ENCODE measurements at regions not wholly inside any gene's neighbourhood (a gene's known extent, or its start where the extent isn't known, plus 50 kb on each side); places are given as distances from the start of the nearest gene placed in this dataset.

DNA sequence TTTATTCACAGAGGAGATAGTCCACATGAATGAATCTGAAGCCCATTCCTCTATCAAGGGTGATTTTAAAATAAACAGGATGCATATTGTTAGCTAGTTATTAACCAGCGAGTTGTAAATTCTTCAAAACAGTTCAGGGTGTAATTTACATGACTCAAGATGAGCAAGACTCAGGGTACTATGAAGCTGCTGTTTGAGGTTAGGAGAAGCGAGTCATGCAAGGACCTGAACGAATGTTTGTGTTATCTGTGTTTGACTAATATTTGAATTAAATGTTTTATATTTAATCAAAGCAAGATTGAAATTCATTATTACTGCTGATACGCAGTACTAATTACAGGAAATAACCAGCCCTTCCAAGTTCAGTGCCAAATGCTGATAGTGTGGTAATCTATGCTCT, 191.1 kb downstream of the SAMD5 start:
- Histone ChIP-seq H4K20me1 (ENCODE audit: insufficient read depth, low read length) (no peaks in the 10 kb centered on the region), H3K9ac (ENCODE audit: insufficient read depth, low read length, poor library complexity, severe bottlenecking) (no peak overlapping the region), H3K27me3 (ENCODE audit: control insufficient read depth in 2 of 2, insufficient read depth in 2 of 2, low read length in 2 of 2) (no peaks in the 10 kb centered on the region), H2AFZ (ENCODE audit: insufficient read depth, low read depth, low read length, poor library complexity, severe bottlenecking) (no peak overlapping the region), H3K36me3 (replicated peaks in 1 of 2; ENCODE audit: control insufficient read depth in 1 of 2, insufficient read depth in 2 of 2, low read length in 2 of 2) (no peaks in the 10 kb centered on the region), H3K27ac (ENCODE audit: low read depth in 1 of 2, low read length in 2 of 2) (no peak overlapping the region), H3K79me2 (ENCODE audit: insufficient read depth, low read length) (no peaks in the 10 kb centered on the region), H3K4me3 (replicated peaks in 1 of 3; ENCODE audit: low read depth in 2 of 3, low read length in 3 of 3) (no peak overlapping the region), H3K4me2 (replicated peaks; ENCODE audit: extremely low read depth, low read length, poor library complexity, severe bottlenecking) (no peak overlapping the region), H3K4me1 (ENCODE audit: control insufficient read depth in 1 of 2, insufficient read depth in 2 of 2, low read length in 2 of 2) (no peaks in the 10 kb centered on the region), H3K9me3 (replicated peaks in 1 of 2; ENCODE audit: control insufficient read depth in 1 of 2, insufficient read depth in 1 of 2, low read length in 2 of 2) (no peaks in the 10 kb centered on the region)
- no peaks in the 10 kb centered on the region for H3K4me1 Mint-ChIP-seq
- no peak overlapping the region for H3K4me3 Mint-ChIP-seq
- intact Hi-C loops (cut with micrococcal nuclease) = no loop called here
- H3K9me3 Mint-ChIP-seq = peaks cover 0 to 7% (median 0%) of the 10 kb centered on the region in 7 donors
- TF ChIP-seq CTCF (IDR thresholded peaks at IDR 0.05) = no peak
- no peak overlapping the region for H3K27ac Mint-ChIP-seq
- H3K27me3 Mint-ChIP-seq (ENCODE audit: low read depth in 3 of 3) = peaks cover 0 to 5% (median 0%) of the 10 kb centered on the region in 3 donors
- WGBS (ENCODE audit: insufficient coverage) = 78% methylated on average over 1 of the region's 4 CpGs
- H3K36me3 Mint-ChIP-seq = no peaks in the 10 kb centered on the region
- no peak for DNase-seq

DNA sequence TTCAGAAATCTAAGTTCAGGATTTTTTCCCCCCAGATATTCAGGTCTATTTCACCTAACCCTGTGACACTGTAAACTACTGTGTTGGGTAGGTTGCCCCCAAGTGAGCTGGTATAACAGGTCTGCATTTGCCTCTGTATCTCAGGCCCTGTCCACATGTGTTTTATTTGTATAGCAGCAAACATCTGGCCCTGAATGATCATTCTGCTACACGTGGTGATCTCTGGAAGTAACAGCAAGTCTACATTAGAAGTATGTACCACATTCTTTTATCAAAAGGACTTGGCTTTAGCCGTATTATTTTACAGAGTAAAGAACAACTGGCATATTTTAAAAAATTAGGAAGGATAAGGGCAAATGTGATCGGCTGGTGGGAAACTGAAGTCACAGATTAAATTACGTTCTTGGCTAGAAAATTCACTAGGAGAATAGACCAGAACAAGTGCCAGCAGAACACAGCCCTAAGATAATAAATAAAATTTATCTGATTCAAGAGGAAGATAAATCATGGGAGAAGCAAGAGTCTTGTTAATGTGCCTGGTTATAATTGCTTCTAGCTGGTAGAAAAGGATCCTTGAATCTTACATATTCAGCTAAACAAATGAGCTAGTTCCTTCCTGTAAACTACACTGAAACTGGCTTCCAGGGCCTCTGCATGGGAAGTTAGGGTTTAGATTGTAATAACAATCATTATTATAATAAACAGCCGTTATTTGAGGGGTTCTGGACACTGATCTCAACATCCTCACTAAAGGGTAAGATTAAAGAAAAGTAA, 192.1 kb downstream of the SAMD5 start:
- Mint-ChIP-seq H3K36me3 (no peaks in the 10 kb centered on the region), H3K4me1 (no peaks in the 10 kb centered on the region), H3K9me3 (peaks cover 0 to 7% (median 0%) of the 10 kb centered on the region in 7 donors), H3K27me3 (ENCODE audit: low read depth in 3 of 3) (peaks cover 0 to 5% (median 0%) of the 10 kb centered on the region in 3 donors), H3K27ac (no peak overlapping the region), H3K4me3 (no peak overlapping the region)
- no peaks in the 10 kb centered on the region for H3K79me2 ChIP-seq (ENCODE audit: insufficient read depth, low read length)
- no peak overlapping the region for H2AFZ ChIP-seq (ENCODE audit: insufficient read depth, low read depth, low read length, poor library complexity, severe bottlenecking)
- intact Hi-C loops (cut with micrococcal nuclease) = no loop called here
- no peaks in the 10 kb centered on the region for H3K27me3 ChIP-seq (ENCODE audit: control insufficient read depth in 2 of 2, insufficient read depth in 2 of 2, low read length in 2 of 2)
- no peaks in the 10 kb centered on the region for H3K9me3 ChIP-seq (replicated peaks in 1 of 2; ENCODE audit: control insufficient read depth in 1 of 2, insufficient read depth in 1 of 2, low read length in 2 of 2)
- no peaks in the 10 kb centered on the region for H4K20me1 ChIP-seq (ENCODE audit: insufficient read depth, low read length)
- WGBS (ENCODE audit: insufficient coverage) = no CpG with 5 or more reads among the region's 5 CpGs
- no peak for DNase-seq
- no peak overlapping the region for H3K4me2 ChIP-seq (replicated peaks; ENCODE audit: extremely low read depth, low read length, poor library complexity, severe bottlenecking)
- no peak overlapping the region for H3K27ac ChIP-seq (ENCODE audit: low read depth in 1 of 2, low read length in 2 of 2)
- no peak overlapping the region for H3K9ac ChIP-seq (ENCODE audit: insufficient read depth, low read length, poor library complexity, severe bottlenecking)
- H3K4me1 ChIP-seq (ENCODE audit: control insufficient read depth in 1 of 2, insufficient read depth in 2 of 2, low read length in 2 of 2) = no peaks in the 10 kb centered on the region
- no peak overlapping the region for H3K4me3 ChIP-seq (replicated peaks in 1 of 3; ENCODE audit: low read depth in 2 of 3, low read length in 3 of 3)
- no peaks in the 10 kb centered on the region for H3K36me3 ChIP-seq (replicated peaks in 1 of 2; ENCODE audit: control insufficient read depth in 1 of 2, insufficient read depth in 2 of 2, low read length in 2 of 2)
- TF ChIP-seq CTCF (IDR thresholded peaks at IDR 0.05) = no peak
